Kidney epithelial cell (primary cell): ENCODE measurements at regions not wholly inside any gene's neighbourhood (a gene's known extent, or its start where the extent isn't known, plus 50 kb on each side); places are given as distances from the start of the nearest gene placed in this dataset.

Source experiments
- DNase-seq: peaks from one replicate; pipeline ENCODE4 v3.0.0-alpha.2; 2010; ENCODE audit warnings: low read depth
- H3K27me3 ChIP-seq: 2 replicates; pipeline ENCODE4 v1.6.0; 2011; ENCODE audit warnings: low read length; ENCODE audit not compliant: control insufficient read depth, insufficient read depth
- H3K36me3 ChIP-seq: 2 replicates; pipeline ENCODE4 v1.5.1; 2011; ENCODE audit warnings: low read length; ENCODE audit not compliant: control insufficient read depth, insufficient read depth
- H3K4me3 ChIP-seq: 2 replicates; pipeline ENCODE4 v1.5.1; 2011; ENCODE audit warnings: low read depth, mild to moderate bottlenecking, control low read depth, low read length
- CTCF ChIP-seq: IDR thresholded peaks from 2 replicates; pipeline ENCODE4 v1.5.1; 2011; ENCODE audit warnings: mild to moderate bottlenecking, moderate library complexity, low read length, control low read depth, inconsistent platforms; ENCODE audit not compliant: insufficient read depth, poor library complexity, severe bottlenecking

- Histone ChIP-seq H3K4me3 (no peak overlapping the region), H3K36me3 (no peaks in the 10 kb centered on the region), H3K27me3 (no peaks in the 10 kb centered on the region)
- DNase-seq: no peak
- TF ChIP-seq CTCF: no peak
These were observed 88.0 kb upstream of the FTMT start for GRCh38 chr5:121763665-121764064.

- no peak overlapping the region for H3K4me3 ChIP-seq
- H3K36me3 ChIP-seq: no peaks in the 10 kb centered on the region
- DNase-seq: no peak
- no peak for TF ChIP-seq CTCF
- H3K27me3 ChIP-seq: no peaks in the 10 kb centered on the region
These were observed 71.3 kb upstream of the FTMT start for GRCh38 chr5:121780406-121780805.

- no peak for DNase-seq
- Histone ChIP-seq H3K36me3 (no peaks in the 10 kb centered on the region), H3K27me3 (no peaks in the 10 kb centered on the region), H3K4me3 (no peak overlapping the region)
- TF ChIP-seq CTCF: no peak
These were observed 68.0 kb upstream of the FTMT start for GRCh38 chr5:121783700-121784099.

GRCh38 chr5:121793791-121794190 lies 57.9 kb upstream of the FTMT start:
- TF ChIP-seq CTCF: no peak
- H3K36me3 ChIP-seq: no peaks in the 10 kb centered on the region
- H3K4me3 ChIP-seq: no peak overlapping the region
- no peak for DNase-seq
- no peaks in the 10 kb centered on the region for H3K27me3 ChIP-seq

- H3K36me3 ChIP-seq: no peaks in the 10 kb centered on the region
- no peaks in the 10 kb centered on the region for H3K27me3 ChIP-seq
- no peak for TF ChIP-seq CTCF
- no peak for DNase-seq
- H3K4me3 ChIP-seq: no peak overlapping the region
These were observed 56.2 kb upstream of the FTMT start for GRCh38 chr5:121795511-121795910.

- Histone ChIP-seq H3K4me3 (no peak overlapping the region), H3K36me3 (no peaks in the 10 kb centered on the region), H3K27me3 (no peaks in the 10 kb centered on the region)
- no peak for DNase-seq
- TF ChIP-seq CTCF: no peak
These were observed 53.8 kb upstream of the FTMT start for GRCh38 chr5:121797681-121798518.
